ENCODE measurements at regions not wholly inside any gene's neighbourhood (a gene's known extent, or its start where the extent isn't known, plus 50 kb on each side); places are given as distances from the start of the nearest gene placed in this dataset.
"Not testable (repeated sequence)": the region's sequence is repeated elsewhere in the genome, so short reads cannot be mapped to it uniquely, and the experiment has no call there.

DNA sequence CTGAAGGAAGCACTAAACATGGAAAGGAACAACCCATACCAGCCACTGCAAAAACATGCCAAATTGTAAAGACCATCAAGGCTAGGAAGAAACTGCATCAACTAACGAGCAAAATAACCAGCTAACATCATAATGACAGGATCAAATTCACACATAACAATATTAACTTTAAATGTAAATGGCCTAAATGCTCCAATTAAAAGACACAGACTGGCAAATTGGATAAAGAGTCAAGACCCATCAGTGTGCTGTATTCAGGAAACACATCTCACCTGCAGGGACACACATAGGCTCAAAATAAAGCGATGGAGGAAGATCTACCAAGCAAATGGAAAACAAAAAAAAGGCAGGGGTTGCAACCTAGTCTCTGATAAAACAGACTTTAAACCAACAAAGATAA lies 113.5 kb upstream of the DLG1 start:
- TF ChIP-seq, protein P1, sequence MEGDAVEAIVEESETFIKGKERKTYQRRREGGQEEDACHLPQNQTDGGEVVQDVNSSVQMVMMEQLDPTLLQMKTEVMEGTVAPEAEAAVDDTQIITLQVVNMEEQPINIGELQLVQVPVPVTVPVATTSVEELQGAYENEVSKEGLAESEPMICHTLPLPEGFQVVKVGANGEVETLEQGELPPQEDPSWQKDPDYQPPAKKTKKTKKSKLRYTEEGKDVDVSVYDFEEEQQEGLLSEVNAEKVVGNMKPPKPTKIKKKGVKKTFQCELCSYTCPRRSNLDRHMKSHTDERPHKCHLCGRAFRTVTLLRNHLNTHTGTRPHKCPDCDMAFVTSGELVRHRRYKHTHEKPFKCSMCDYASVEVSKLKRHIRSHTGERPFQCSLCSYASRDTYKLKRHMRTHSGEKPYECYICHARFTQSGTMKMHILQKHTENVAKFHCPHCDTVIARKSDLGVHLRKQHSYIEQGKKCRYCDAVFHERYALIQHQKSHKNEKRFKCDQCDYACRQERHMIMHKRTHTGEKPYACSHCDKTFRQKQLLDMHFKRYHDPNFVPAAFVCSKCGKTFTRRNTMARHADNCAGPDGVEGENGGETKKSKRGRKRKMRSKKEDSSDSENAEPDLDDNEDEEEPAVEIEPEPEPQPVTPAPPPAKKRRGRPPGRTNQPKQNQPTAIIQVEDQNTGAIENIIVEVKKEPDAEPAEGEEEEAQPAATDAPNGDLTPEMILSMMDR (IDR thresholded peaks at IDR 0.05): not testable (repeated sequence)
- not testable (repeated sequence) for TF ChIP-seq POLR2A (IDR thresholded peaks at IDR 0.05)
